ENCODE measurements at regions not wholly inside any gene's neighbourhood (a gene's known extent, or its start where the extent isn't known, plus 50 kb on each side); places are given as distances from the start of the nearest gene placed in this dataset.

- no peaks in the 10 kb centered on the region for H3K9me3 ChIP-seq (ENCODE audit: control insufficient read depth, low read length)
- no peak overlapping the region for H3K9ac ChIP-seq (ENCODE audit: extremely low read depth, low read length, poor library complexity, severe bottlenecking)
- TF ChIP-seq, protein P1, sequence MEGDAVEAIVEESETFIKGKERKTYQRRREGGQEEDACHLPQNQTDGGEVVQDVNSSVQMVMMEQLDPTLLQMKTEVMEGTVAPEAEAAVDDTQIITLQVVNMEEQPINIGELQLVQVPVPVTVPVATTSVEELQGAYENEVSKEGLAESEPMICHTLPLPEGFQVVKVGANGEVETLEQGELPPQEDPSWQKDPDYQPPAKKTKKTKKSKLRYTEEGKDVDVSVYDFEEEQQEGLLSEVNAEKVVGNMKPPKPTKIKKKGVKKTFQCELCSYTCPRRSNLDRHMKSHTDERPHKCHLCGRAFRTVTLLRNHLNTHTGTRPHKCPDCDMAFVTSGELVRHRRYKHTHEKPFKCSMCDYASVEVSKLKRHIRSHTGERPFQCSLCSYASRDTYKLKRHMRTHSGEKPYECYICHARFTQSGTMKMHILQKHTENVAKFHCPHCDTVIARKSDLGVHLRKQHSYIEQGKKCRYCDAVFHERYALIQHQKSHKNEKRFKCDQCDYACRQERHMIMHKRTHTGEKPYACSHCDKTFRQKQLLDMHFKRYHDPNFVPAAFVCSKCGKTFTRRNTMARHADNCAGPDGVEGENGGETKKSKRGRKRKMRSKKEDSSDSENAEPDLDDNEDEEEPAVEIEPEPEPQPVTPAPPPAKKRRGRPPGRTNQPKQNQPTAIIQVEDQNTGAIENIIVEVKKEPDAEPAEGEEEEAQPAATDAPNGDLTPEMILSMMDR (conservative IDR thresholded peaks at IDR 0.05): no peak
- no peak overlapping the region for H3K4me3 ChIP-seq (ENCODE audit: low read length)
- Mint-ChIP-seq H3K9me3 (no peaks in the 10 kb centered on the region), H3K4me1 (no peaks in the 10 kb centered on the region), H3K27me3 (ENCODE audit: insufficient read depth) (no peaks in the 10 kb centered on the region), H3K36me3 (ENCODE audit: low read depth) (no peaks in the 10 kb centered on the region), H3K4me3 (no peak overlapping the region), H3K27ac (no peak overlapping the region)
- no peaks in the 10 kb centered on the region for H3K27me3 ChIP-seq (ENCODE audit: control insufficient read depth, insufficient read depth, low read length, poor library complexity, severe bottlenecking)
- WGBS, 2 experiments (ENCODE audit: insufficient coverage in 1 of 2, insufficient read length in 1 of 2): 63 to 68% methylated on average over 3 to 5 of the region's 6 CpGs
- no peaks in the 10 kb centered on the region for H3K4me1 ChIP-seq (ENCODE audit: control insufficient read depth, insufficient read depth, low read length)
- no peaks in the 10 kb centered on the region for H3K36me3 ChIP-seq (ENCODE audit: control insufficient read depth, insufficient read depth, low read length)
- H3K27ac ChIP-seq (ENCODE audit: low read depth, low read length): no peak overlapping the region
- no peak for DNase-seq
These were observed 513.9 kb upstream of the CADM2 start for GRCh38 chr3:84444726-84445521.

DNA sequence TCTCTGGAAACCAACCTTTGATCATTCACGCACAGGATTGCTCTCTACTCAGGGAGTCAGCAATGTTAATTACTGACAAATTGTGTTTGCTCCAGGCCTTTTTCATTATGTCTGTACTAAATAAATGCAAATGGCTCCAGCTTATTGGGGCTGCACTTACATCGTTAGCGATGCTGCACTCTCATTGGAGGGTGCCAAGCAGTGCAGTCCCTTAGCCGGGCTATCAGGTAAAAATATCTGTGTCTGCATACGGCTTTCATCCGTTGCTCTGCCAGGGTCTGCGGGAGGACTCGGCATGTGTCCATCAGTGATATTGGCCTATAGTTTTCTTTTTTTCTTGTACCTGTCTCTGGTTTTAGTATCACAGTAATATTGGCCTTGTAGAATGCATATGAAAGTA is 471.5 kb upstream of the CADM2 start:
- Mint-ChIP-seq H3K9me3 (peaks cover 11% of the 10 kb centered on the region), H3K27me3 (ENCODE audit: insufficient read depth) (no peaks in the 10 kb centered on the region), H3K27ac (no peak overlapping the region), H3K4me3 (no peak overlapping the region), H3K36me3 (ENCODE audit: low read depth) (no peaks in the 10 kb centered on the region), H3K4me1 (peaks cover 5% of the 10 kb centered on the region)
- Histone ChIP-seq H3K27ac (ENCODE audit: low read depth, low read length) (no peak overlapping the region), H3K4me1 (ENCODE audit: control insufficient read depth, insufficient read depth, low read length) (peaks cover 4% of the 10 kb centered on the region), H3K9ac (ENCODE audit: extremely low read depth, low read length, poor library complexity, severe bottlenecking) (no peak overlapping the region), H3K9me3 (ENCODE audit: control insufficient read depth, low read length) (peaks cover 6% of the 10 kb centered on the region), H3K27me3 (ENCODE audit: control insufficient read depth, insufficient read depth, low read length, poor library complexity, severe bottlenecking) (no peaks in the 10 kb centered on the region), H3K36me3 (ENCODE audit: control insufficient read depth, insufficient read depth, low read length) (no peaks in the 10 kb centered on the region), H3K4me3 (ENCODE audit: low read length) (no peak overlapping the region)
- WGBS, 2 experiments (ENCODE audit: insufficient coverage in 1 of 2, insufficient read length in 1 of 2): 89 to 91% methylated on average over 6 to 8 of the region's 8 CpGs
- TF ChIP-seq, protein P1 (conservative IDR thresholded peaks at IDR 0.05): no peak
- DNase-seq: no peak

DNA sequence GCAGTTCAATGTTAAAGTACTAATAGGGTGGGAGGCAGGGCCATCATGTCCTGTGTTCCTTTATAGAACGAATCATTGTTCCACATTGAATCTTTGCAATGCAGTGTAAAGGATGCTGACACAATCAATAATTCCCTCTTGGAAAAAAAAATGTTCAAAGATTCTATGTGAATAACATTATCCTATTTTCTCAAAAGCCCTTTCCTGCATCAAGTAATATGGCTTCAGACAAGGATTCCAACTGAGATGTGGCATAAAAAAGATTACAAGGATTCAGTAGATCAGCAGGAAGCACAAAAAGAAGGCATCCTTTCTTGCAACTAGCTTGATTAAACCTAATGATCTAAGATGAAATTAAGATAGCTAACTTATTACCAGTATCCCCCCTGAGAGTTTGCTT is 454.0 kb upstream of the CADM2 start:
- 83 to 100% methylated on average over 1 of the region's 1 CpG for WGBS, 2 experiments (ENCODE audit: insufficient coverage in 1 of 2, insufficient read length in 1 of 2)
- no peaks in the 10 kb centered on the region for H3K36me3 Mint-ChIP-seq (ENCODE audit: low read depth)

More for the DNA sequence above, 454.0 kb upstream of the CADM2 start:
- Histone ChIP-seq H3K4me1 (ENCODE audit: control insufficient read depth, insufficient read depth, low read length) (no peaks in the 10 kb centered on the region), H3K9ac (ENCODE audit: extremely low read depth, low read length, poor library complexity, severe bottlenecking) (no peak overlapping the region), H3K36me3 (ENCODE audit: control insufficient read depth, insufficient read depth, low read length) (no peaks in the 10 kb centered on the region), H3K4me3 (ENCODE audit: low read length) (no peak overlapping the region), H3K27ac (ENCODE audit: low read depth, low read length) (no peak overlapping the region), H3K27me3 (ENCODE audit: control insufficient read depth, insufficient read depth, low read length, poor library complexity, severe bottlenecking) (no peaks in the 10 kb centered on the region), H3K9me3 (ENCODE audit: control insufficient read depth, low read length) (no peaks in the 10 kb centered on the region)
- Mint-ChIP-seq H3K4me1 (no peaks in the 10 kb centered on the region), H3K27ac (no peak overlapping the region), H3K27me3 (ENCODE audit: insufficient read depth) (no peaks in the 10 kb centered on the region), H3K9me3 (peaks cover 1% of the 10 kb centered on the region), H3K4me3 (no peak overlapping the region)
- TF ChIP-seq, protein P1 (conservative IDR thresholded peaks at IDR 0.05): no peak
- DNase-seq: no peak

All from endodermal cell (in vitro differentiated cells).